H9 (cell line): ENCODE measurements at regions not wholly inside any gene's neighbourhood (a gene's known extent, or its start where the extent isn't known, plus 50 kb on each side); places are given as distances from the start of the nearest gene placed in this dataset.

Source experiments
- DNase-seq: peaks from one replicate; pipeline ENCODE4 v3.0.0-alpha.2; 2017
- H2AFZ ChIP-seq: one replicate; pipeline ENCODE4 v1.6.1; 2013; ENCODE audit warnings: mild to moderate bottlenecking, low read length, control low read depth, moderate library complexity
- H2AK5ac ChIP-seq: 2 replicates; pipeline ENCODE4 v1.6.1; 2013; ENCODE audit warnings: low read length, control low read depth, mixed read lengths; ENCODE audit not compliant: insufficient read length
- H2BK120ac ChIP-seq: one replicate; pipeline ENCODE4 v1.6.1; 2013; ENCODE audit warnings: low read depth, mild to moderate bottlenecking, low read length, control low read depth, inconsistent platforms; ENCODE audit not compliant: poor library complexity, severe bottlenecking
- H2BK12ac ChIP-seq: 2 replicates; pipeline ENCODE4 v1.6.1; 2013; ENCODE audit warnings: low read length, control low read depth, mixed read lengths, low read depth; ENCODE audit not compliant: insufficient read length
- H2BK15ac ChIP-seq: 2 replicates; pipeline ENCODE4 v1.6.1; 2013; ENCODE audit warnings: low read depth, low read length, control low read depth
- H2BK20ac ChIP-seq: one replicate; pipeline ENCODE4 v1.6.1; 2013; ENCODE audit warnings: low read depth, mild to moderate bottlenecking, low read length, control low read depth, inconsistent platforms; ENCODE audit not compliant: poor library complexity, severe bottlenecking
- H2BK5ac ChIP-seq: 2 replicates; pipeline ENCODE4 v1.6.1; 2013; ENCODE audit warnings: low read length, control low read depth, mixed read lengths; ENCODE audit not compliant: insufficient read length
- H3K14ac ChIP-seq: 2 replicates; pipeline ENCODE4 v1.6.1; 2013; ENCODE audit warnings: low read length, control low read depth; ENCODE audit not compliant: insufficient read depth
- H3K18ac ChIP-seq: 2 replicates; pipeline ENCODE4 v1.6.1; 2013; ENCODE audit warnings: low read depth, mild to moderate bottlenecking, mixed read lengths, low read length, control low read depth; ENCODE audit not compliant: insufficient read length
- H3K23ac ChIP-seq: 2 replicates; pipeline ENCODE4 v1.6.1; 2013; ENCODE audit warnings: low read length, control low read depth, mixed read lengths, low read depth; ENCODE audit not compliant: insufficient read length
- H3K23me2 ChIP-seq: 2 replicates; pipeline ENCODE4 v1.6.1; 2013; ENCODE audit warnings: low read depth, mild to moderate bottlenecking, mixed read lengths, low read length, control low read depth; ENCODE audit not compliant: insufficient read length, poor library complexity, severe bottlenecking
- H3K27ac ChIP-seq: 2 replicates; pipeline ENCODE4 v1.5.1; 2013; ENCODE audit warnings: low read length, control low read depth, mixed read lengths, low read depth; ENCODE audit not compliant: insufficient read length
- H3K27me3 ChIP-seq: 2 replicates; pipeline ENCODE4 v1.6.1; 2013; ENCODE audit warnings: low read length, control low read depth, inconsistent platforms; ENCODE audit not compliant: insufficient read depth
- H3K4ac ChIP-seq: 2 replicates; pipeline ENCODE4 v1.6.1; 2013; ENCODE audit warnings: low read depth, mild to moderate bottlenecking, control low read depth, inconsistent platforms, low read length, moderate library complexity
- H3K4me1 ChIP-seq: 2 replicates; pipeline ENCODE4 v1.6.1; 2013; ENCODE audit warnings: low read length, control low read depth, inconsistent platforms; ENCODE audit not compliant: insufficient read depth
- H3K4me2 ChIP-seq: 2 replicates; pipeline ENCODE4 v1.6.1; 2013; ENCODE audit warnings: low read length, control low read depth, mixed read lengths; ENCODE audit not compliant: insufficient read length, insufficient read depth
- H3K56ac ChIP-seq: 2 replicates; pipeline ENCODE4 v1.6.1; 2013; ENCODE audit warnings: low read depth, mild to moderate bottlenecking, mixed read lengths, low read length, control low read depth; ENCODE audit not compliant: insufficient read length
- H3K79me1 ChIP-seq: 2 replicates; pipeline ENCODE4 v1.6.1; 2013; ENCODE audit warnings: low read depth, mild to moderate bottlenecking, moderate library complexity, low read length, control low read depth, inconsistent platforms; ENCODE audit not compliant: insufficient read depth, poor library complexity, severe bottlenecking
- H3K79me2 ChIP-seq: 2 replicates; pipeline ENCODE4 v1.6.1; 2013; ENCODE audit warnings: low read length, control low read depth, inconsistent platforms; ENCODE audit not compliant: insufficient read depth
- H3K9ac ChIP-seq: 2 replicates; pipeline ENCODE4 v1.6.1; 2013; ENCODE audit warnings: low read length, control low read depth, mixed read lengths; ENCODE audit not compliant: insufficient read length; ENCODE audit errors: extremely low read depth
- H3K9me3 ChIP-seq: one replicate; pipeline ENCODE4 v1.6.1; 2013; ENCODE audit warnings: low read depth, low read length, inconsistent platforms; ENCODE audit not compliant: control insufficient read depth
- H3T11ph ChIP-seq: one replicate; pipeline ENCODE4 v1.6.1; 2013; ENCODE audit warnings: mild to moderate bottlenecking, low read length, control low read depth, inconsistent platforms
- H4K20me1 ChIP-seq: one replicate; pipeline ENCODE4 v1.6.1; 2013; ENCODE audit not compliant: control insufficient read depth, insufficient read length, insufficient read depth
- H4K5ac ChIP-seq: 2 replicates; pipeline ENCODE4 v1.6.1; 2013; ENCODE audit warnings: low read depth, mild to moderate bottlenecking, mixed read lengths, low read length, control low read depth; ENCODE audit not compliant: insufficient read length
- H4K8ac ChIP-seq: replicated peaks from 2 replicates; pipeline ENCODE4 v1.6.1; 2013; ENCODE audit warnings: low read length, control low read depth, mixed read lengths, low read depth; ENCODE audit not compliant: insufficient read length
- H4K91ac ChIP-seq: 2 replicates; pipeline ENCODE4 v1.6.1; 2013; ENCODE audit warnings: low read depth, mild to moderate bottlenecking, moderate library complexity, mixed read lengths, low read length, control low read depth; ENCODE audit not compliant: insufficient read length
- H3K27ac Mint-ChIP-seq, 3 experiments: 2 replicates in 2 of 3; 3 replicates in 1 of 3; pipeline ENCODE4 v1.8.0; 2020 to 2021; ENCODE audit warnings: mixed read lengths in 3 of 3, mild to moderate bottlenecking in 1 of 3, moderate library complexity in 1 of 3
- H3K27me3 Mint-ChIP-seq: 2 replicates; pipeline ENCODE4 v1.8.0; 2021; ENCODE audit warnings: low read depth, mild to moderate bottlenecking, moderate library complexity, mixed read lengths
- H3K36me3 Mint-ChIP-seq, 3 experiments: 2 replicates in 2 of 3; 3 replicates in 1 of 3; pipeline ENCODE4 v1.8.0; 2020 to 2021; ENCODE audit warnings: low read depth in 3 of 3, mixed read lengths in 3 of 3; ENCODE audit not compliant: insufficient read depth in 1 of 3
- H3K4me1 Mint-ChIP-seq, 2 experiments: 2 replicates each; pipeline ENCODE4 v1.8.0; 2020; ENCODE audit warnings: mixed read lengths in 2 of 2
- H3K4me3 Mint-ChIP-seq, 2 experiments: 2 replicates in 1 of 2; 3 replicates in 1 of 2; pipeline ENCODE4 v1.8.0; 2020 to 2021; ENCODE audit warnings: mild to moderate bottlenecking in 2 of 2, mixed read lengths in 2 of 2, moderate library complexity in 1 of 2
- H3K9me3 Mint-ChIP-seq, 2 experiments: 2 replicates in 1 of 2; 3 replicates in 1 of 2; pipeline ENCODE4 v1.8.0; 2020; ENCODE audit warnings: mild to moderate bottlenecking in 2 of 2, mixed read lengths in 2 of 2, moderate library complexity in 1 of 2
- TF ChIP-seq, protein P1 (sequence below): fragments of 200-600 bp; sonication (generic); conservative IDR thresholded peaks from 3 replicates; pipeline ENCODE4 v1.8.0; 2021; ENCODE audit warnings: antibody characterized with exemption, mild to moderate bottlenecking

GRCh38 chr5:152649609-152650008 lies 244.5 kb upstream of the NMUR2 start:
- Histone ChIP-seq H2AK5ac (no peak overlapping the region), H4K8ac (no peak overlapping the region), H3K79me1 (no peaks in the 10 kb centered on the region), H3K79me2 (no peaks in the 10 kb centered on the region), H2AFZ (no peak overlapping the region), H3K4ac (no peak overlapping the region), H3K23ac (no peak overlapping the region), H3K9me3 (no peaks in the 10 kb centered on the region), H3K23me2 (no peaks in the 10 kb centered on the region), H4K91ac (no peak overlapping the region), H3K9ac (no peak overlapping the region), H2BK12ac (no peak overlapping the region), H3K56ac (no peak overlapping the region), H2BK20ac (no peak overlapping the region), H4K20me1 (no peaks in the 10 kb centered on the region), H3K27me3 (no peaks in the 10 kb centered on the region; the same call in 1 of the 2 replicates), H3K14ac (no peak overlapping the region), H3K4me1 (peaks cover 3% of the 10 kb centered on the region; the same call in 1 of the 2 replicates), H3K27ac (no peak overlapping the region), H4K5ac (no peak overlapping the region), H2BK5ac (no peak overlapping the region), H2BK120ac (no peak overlapping the region), H3T11ph (no peak overlapping the region), H2BK15ac (no peak overlapping the region), H3K4me2 (no peak overlapping the region), H3K18ac (no peak overlapping the region)
- Mint-ChIP-seq H3K27ac (no peak overlapping the region), H3K27me3 (peaks cover 14% of the 10 kb centered on the region), H3K9me3 (no peaks in the 10 kb centered on the region), H3K4me1 (peaks cover 26 to 27% of the 10 kb centered on the region in 2 experiments), H3K36me3 (no peaks in the 10 kb centered on the region), H3K4me3 (no peak overlapping the region)
- DNase-seq = no peak
- TF ChIP-seq, protein P1, sequence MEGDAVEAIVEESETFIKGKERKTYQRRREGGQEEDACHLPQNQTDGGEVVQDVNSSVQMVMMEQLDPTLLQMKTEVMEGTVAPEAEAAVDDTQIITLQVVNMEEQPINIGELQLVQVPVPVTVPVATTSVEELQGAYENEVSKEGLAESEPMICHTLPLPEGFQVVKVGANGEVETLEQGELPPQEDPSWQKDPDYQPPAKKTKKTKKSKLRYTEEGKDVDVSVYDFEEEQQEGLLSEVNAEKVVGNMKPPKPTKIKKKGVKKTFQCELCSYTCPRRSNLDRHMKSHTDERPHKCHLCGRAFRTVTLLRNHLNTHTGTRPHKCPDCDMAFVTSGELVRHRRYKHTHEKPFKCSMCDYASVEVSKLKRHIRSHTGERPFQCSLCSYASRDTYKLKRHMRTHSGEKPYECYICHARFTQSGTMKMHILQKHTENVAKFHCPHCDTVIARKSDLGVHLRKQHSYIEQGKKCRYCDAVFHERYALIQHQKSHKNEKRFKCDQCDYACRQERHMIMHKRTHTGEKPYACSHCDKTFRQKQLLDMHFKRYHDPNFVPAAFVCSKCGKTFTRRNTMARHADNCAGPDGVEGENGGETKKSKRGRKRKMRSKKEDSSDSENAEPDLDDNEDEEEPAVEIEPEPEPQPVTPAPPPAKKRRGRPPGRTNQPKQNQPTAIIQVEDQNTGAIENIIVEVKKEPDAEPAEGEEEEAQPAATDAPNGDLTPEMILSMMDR = no peak
